ENCODE measurements at regions not wholly inside any gene's neighbourhood (a gene's known extent, or its start where the extent isn't known, plus 50 kb on each side); places are given as distances from the start of the nearest gene placed in this dataset.
"Not testable (repeated sequence)": the region's sequence is repeated elsewhere in the genome, so short reads cannot be mapped to it uniquely, and the experiment has no call there.

- H3K9ac ChIP-seq (ENCODE audit: low read depth in 1 of 2, low read length in 2 of 2); H3K9me3 ChIP-seq (ENCODE audit: control insufficient read depth in 1 of 2, low read length in 2 of 2); H3K36me3 ChIP-seq (ENCODE audit: control insufficient read depth in 1 of 2, insufficient read depth in 2 of 2, low read length in 2 of 2); H3K27me3 ChIP-seq (ENCODE audit: control insufficient read depth in 1 of 2, insufficient read depth in 2 of 2, low read length in 2 of 2); H3K4me1 ChIP-seq (ENCODE audit: control insufficient read depth in 1 of 2, insufficient read depth in 2 of 2, low read length in 2 of 2); H3K4me3 ChIP-seq (ENCODE audit: low read depth in 1 of 2, low read length in 2 of 2); H3K27ac ChIP-seq (ENCODE audit: low read depth, low read length): not testable (repeated sequence)
Observed at GRCh38 chr7:116371536-116371935, 128.0 kb upstream of the CAV2 start.

- H3K9me3 ChIP-seq (ENCODE audit: control insufficient read depth in 1 of 2, low read length in 2 of 2); H3K36me3 ChIP-seq (ENCODE audit: control insufficient read depth in 1 of 2, insufficient read depth in 2 of 2, low read length in 2 of 2); H3K27me3 ChIP-seq (ENCODE audit: control insufficient read depth in 1 of 2, insufficient read depth in 2 of 2, low read length in 2 of 2); H3K4me1 ChIP-seq (ENCODE audit: control insufficient read depth in 1 of 2, insufficient read depth in 2 of 2, low read length in 2 of 2); H3K27ac ChIP-seq (ENCODE audit: low read depth, low read length); H3K9ac ChIP-seq (ENCODE audit: low read depth in 1 of 2, low read length in 2 of 2); H3K4me3 ChIP-seq (ENCODE audit: low read depth in 1 of 2, low read length in 2 of 2): not testable (repeated sequence)
Observed at GRCh38 chr7:116373229-116373628, 126.3 kb upstream of the CAV2 start.

GRCh38 chr7:116377721-116378120 is 121.8 kb upstream of the CAV2 start:
- no peaks in the 10 kb centered on the region for H3K4me1 ChIP-seq (ENCODE audit: control insufficient read depth in 1 of 2, insufficient read depth in 2 of 2, low read length in 2 of 2)
- H3K9ac ChIP-seq (ENCODE audit: low read depth in 1 of 2, low read length in 2 of 2), result no peak overlapping the region
- H3K27me3 ChIP-seq (ENCODE audit: control insufficient read depth in 1 of 2, insufficient read depth in 2 of 2, low read length in 2 of 2), result no peaks in the 10 kb centered on the region
- H3K36me3 ChIP-seq (ENCODE audit: control insufficient read depth in 1 of 2, insufficient read depth in 2 of 2, low read length in 2 of 2), result no peaks in the 10 kb centered on the region
- H3K4me3 ChIP-seq (ENCODE audit: low read depth in 1 of 2, low read length in 2 of 2), result no peak overlapping the region
- H3K9me3 ChIP-seq (ENCODE audit: control insufficient read depth in 1 of 2, low read length in 2 of 2), result no peaks in the 10 kb centered on the region
- no peak overlapping the region for H3K27ac ChIP-seq (ENCODE audit: low read depth, low read length)

- no peak overlapping the region for H3K9ac ChIP-seq (ENCODE audit: low read depth in 1 of 2, low read length in 2 of 2)
- no peak overlapping the region for H3K4me3 ChIP-seq (ENCODE audit: low read depth in 1 of 2, low read length in 2 of 2)
- no peaks in the 10 kb centered on the region for H3K27me3 ChIP-seq (ENCODE audit: control insufficient read depth in 1 of 2, insufficient read depth in 2 of 2, low read length in 2 of 2)
- no peaks in the 10 kb centered on the region for H3K36me3 ChIP-seq (ENCODE audit: control insufficient read depth in 1 of 2, insufficient read depth in 2 of 2, low read length in 2 of 2)
- no peak overlapping the region for H3K27ac ChIP-seq (ENCODE audit: low read depth, low read length)
- no peaks in the 10 kb centered on the region for H3K9me3 ChIP-seq (ENCODE audit: control insufficient read depth in 1 of 2, low read length in 2 of 2)
- no peaks in the 10 kb centered on the region for H3K4me1 ChIP-seq (ENCODE audit: control insufficient read depth in 1 of 2, insufficient read depth in 2 of 2, low read length in 2 of 2)
Observed at GRCh38 chr7:116380025-116380424, 119.5 kb upstream of the CAV2 start.

- Histone ChIP-seq H3K27me3 (ENCODE audit: control insufficient read depth in 1 of 2, insufficient read depth in 2 of 2, low read length in 2 of 2) (no peaks in the 10 kb centered on the region), H3K27ac (ENCODE audit: low read depth, low read length) (no peak overlapping the region), H3K36me3 (ENCODE audit: control insufficient read depth in 1 of 2, insufficient read depth in 2 of 2, low read length in 2 of 2) (no peaks in the 10 kb centered on the region), H3K4me3 (ENCODE audit: low read depth in 1 of 2, low read length in 2 of 2) (no peak overlapping the region), H3K9me3 (ENCODE audit: control insufficient read depth in 1 of 2, low read length in 2 of 2) (no peaks in the 10 kb centered on the region), H3K9ac (ENCODE audit: low read depth in 1 of 2, low read length in 2 of 2) (no peak overlapping the region), H3K4me1 (ENCODE audit: control insufficient read depth in 1 of 2, insufficient read depth in 2 of 2, low read length in 2 of 2) (no peaks in the 10 kb centered on the region)
Observed at GRCh38 chr7:116382375-116382774, 117.2 kb upstream of the CAV2 start.

GRCh38 chr7:116384936-116385635 is 114.5 kb upstream of the CAV2 start:
- Histone ChIP-seq H3K4me1 (ENCODE audit: control insufficient read depth in 1 of 2, insufficient read depth in 2 of 2, low read length in 2 of 2) (no peaks in the 10 kb centered on the region), H3K9ac (ENCODE audit: low read depth in 1 of 2, low read length in 2 of 2) (no peak overlapping the region), H3K36me3 (ENCODE audit: control insufficient read depth in 1 of 2, insufficient read depth in 2 of 2, low read length in 2 of 2) (no peaks in the 10 kb centered on the region), H3K27me3 (ENCODE audit: control insufficient read depth in 1 of 2, insufficient read depth in 2 of 2, low read length in 2 of 2) (no peaks in the 10 kb centered on the region), H3K27ac (ENCODE audit: low read depth, low read length) (no peak overlapping the region), H3K4me3 (ENCODE audit: low read depth in 1 of 2, low read length in 2 of 2) (no peak overlapping the region), H3K9me3 (ENCODE audit: control insufficient read depth in 1 of 2, low read length in 2 of 2) (no peaks in the 10 kb centered on the region)

GRCh38 chr7:116386674-116387073 is 112.9 kb upstream of the CAV2 start:
- Histone ChIP-seq H3K4me3 (ENCODE audit: low read depth in 1 of 2, low read length in 2 of 2) (no peak overlapping the region), H3K4me1 (ENCODE audit: control insufficient read depth in 1 of 2, insufficient read depth in 2 of 2, low read length in 2 of 2) (no peaks in the 10 kb centered on the region), H3K9me3 (ENCODE audit: control insufficient read depth in 1 of 2, low read length in 2 of 2) (no peaks in the 10 kb centered on the region), H3K9ac (ENCODE audit: low read depth in 1 of 2, low read length in 2 of 2) (no peak overlapping the region), H3K36me3 (ENCODE audit: control insufficient read depth in 1 of 2, insufficient read depth in 2 of 2, low read length in 2 of 2) (no peaks in the 10 kb centered on the region), H3K27me3 (ENCODE audit: control insufficient read depth in 1 of 2, insufficient read depth in 2 of 2, low read length in 2 of 2) (no peaks in the 10 kb centered on the region), H3K27ac (ENCODE audit: low read depth, low read length) (no peak overlapping the region)

- Histone ChIP-seq H3K27me3 (ENCODE audit: control insufficient read depth in 1 of 2, insufficient read depth in 2 of 2, low read length in 2 of 2) (no peaks in the 10 kb centered on the region), H3K27ac (ENCODE audit: low read depth, low read length) (no peak overlapping the region), H3K36me3 (ENCODE audit: control insufficient read depth in 1 of 2, insufficient read depth in 2 of 2, low read length in 2 of 2) (no peaks in the 10 kb centered on the region), H3K9me3 (ENCODE audit: control insufficient read depth in 1 of 2, low read length in 2 of 2) (no peaks in the 10 kb centered on the region), H3K9ac (ENCODE audit: low read depth in 1 of 2, low read length in 2 of 2) (no peak overlapping the region), H3K4me3 (ENCODE audit: low read depth in 1 of 2, low read length in 2 of 2) (no peak overlapping the region), H3K4me1 (ENCODE audit: control insufficient read depth in 1 of 2, insufficient read depth in 2 of 2, low read length in 2 of 2) (no peaks in the 10 kb centered on the region)
Observed at GRCh38 chr7:116390363-116390762, 109.2 kb upstream of the CAV2 start.

GRCh38 chr7:116392806-116393205 is 106.7 kb upstream of the CAV2 start:
- Histone ChIP-seq H3K9ac (ENCODE audit: low read depth in 1 of 2, low read length in 2 of 2) (no peak overlapping the region), H3K27me3 (ENCODE audit: control insufficient read depth in 1 of 2, insufficient read depth in 2 of 2, low read length in 2 of 2) (no peaks in the 10 kb centered on the region), H3K36me3 (ENCODE audit: control insufficient read depth in 1 of 2, insufficient read depth in 2 of 2, low read length in 2 of 2) (no peaks in the 10 kb centered on the region), H3K4me1 (ENCODE audit: control insufficient read depth in 1 of 2, insufficient read depth in 2 of 2, low read length in 2 of 2) (no peaks in the 10 kb centered on the region), H3K27ac (ENCODE audit: low read depth, low read length) (no peak overlapping the region), H3K4me3 (ENCODE audit: low read depth in 1 of 2, low read length in 2 of 2) (no peak overlapping the region), H3K9me3 (ENCODE audit: control insufficient read depth in 1 of 2, low read length in 2 of 2) (no peaks in the 10 kb centered on the region)

- no peak overlapping the region for H3K9ac ChIP-seq (ENCODE audit: low read depth in 1 of 2, low read length in 2 of 2)
- H3K27ac ChIP-seq (ENCODE audit: low read depth, low read length), result no peak overlapping the region
- H3K4me3 ChIP-seq (ENCODE audit: low read depth in 1 of 2, low read length in 2 of 2), result no peak overlapping the region
- no peaks in the 10 kb centered on the region for H3K36me3 ChIP-seq (ENCODE audit: control insufficient read depth in 1 of 2, insufficient read depth in 2 of 2, low read length in 2 of 2)
- no peaks in the 10 kb centered on the region for H3K9me3 ChIP-seq (ENCODE audit: control insufficient read depth in 1 of 2, low read length in 2 of 2)
- no peaks in the 10 kb centered on the region for H3K27me3 ChIP-seq (ENCODE audit: control insufficient read depth in 1 of 2, insufficient read depth in 2 of 2, low read length in 2 of 2)
- no peaks in the 10 kb centered on the region for H3K4me1 ChIP-seq (ENCODE audit: control insufficient read depth in 1 of 2, insufficient read depth in 2 of 2, low read length in 2 of 2)
Observed at GRCh38 chr7:116393654-116394053, 105.9 kb upstream of the CAV2 start.

GRCh38 chr7:116394106-116394505 is 105.4 kb upstream of the CAV2 start:
- H3K27me3 ChIP-seq (ENCODE audit: control insufficient read depth in 1 of 2, insufficient read depth in 2 of 2, low read length in 2 of 2), result no peaks in the 10 kb centered on the region
- H3K4me1 ChIP-seq (ENCODE audit: control insufficient read depth in 1 of 2, insufficient read depth in 2 of 2, low read length in 2 of 2), result no peaks in the 10 kb centered on the region
- no peak overlapping the region for H3K9ac ChIP-seq (ENCODE audit: low read depth in 1 of 2, low read length in 2 of 2)
- no peaks in the 10 kb centered on the region for H3K36me3 ChIP-seq (ENCODE audit: control insufficient read depth in 1 of 2, insufficient read depth in 2 of 2, low read length in 2 of 2)
- no peaks in the 10 kb centered on the region for H3K9me3 ChIP-seq (ENCODE audit: control insufficient read depth in 1 of 2, low read length in 2 of 2)
- H3K4me3 ChIP-seq (ENCODE audit: low read depth in 1 of 2, low read length in 2 of 2), result no peak overlapping the region
- H3K27ac ChIP-seq (ENCODE audit: low read depth, low read length), result no peak overlapping the region
